Ishikawa (cell line): ENCODE measurements at regions not wholly inside any gene's neighbourhood (a gene's known extent, or its start where the extent isn't known, plus 50 kb on each side); places are given as distances from the start of the nearest gene placed in this dataset.

Experiments used
- EGR1 ChIP-seq: IDR thresholded peaks from 2 replicates; pipeline ENCODE4 v1.6.1; 2012
- FOXM1 ChIP-seq: IDR thresholded peaks from 2 replicates; pipeline ENCODE4 v1.6.1; 2012; ENCODE audit warnings: low read depth, borderline replicate concordance
- TAF1 ChIP-seq: IDR thresholded peaks from 2 replicates; pipeline ENCODE4 v1.6.1; 2012; ENCODE audit warnings: low read depth, mild to moderate bottlenecking
- TCF12 ChIP-seq: IDR thresholded peaks from 2 replicates; pipeline ENCODE4 v1.6.1; 2012; ENCODE audit warnings: low read depth
- YY1 ChIP-seq: IDR thresholded peaks from 2 replicates; pipeline ENCODE4 v1.6.1; 2012; ENCODE audit warnings: low read depth
- ZBTB7A ChIP-seq: IDR thresholded peaks from 2 replicates; pipeline ENCODE4 v1.6.1; 2012; ENCODE audit warnings: low read depth

DNA sequence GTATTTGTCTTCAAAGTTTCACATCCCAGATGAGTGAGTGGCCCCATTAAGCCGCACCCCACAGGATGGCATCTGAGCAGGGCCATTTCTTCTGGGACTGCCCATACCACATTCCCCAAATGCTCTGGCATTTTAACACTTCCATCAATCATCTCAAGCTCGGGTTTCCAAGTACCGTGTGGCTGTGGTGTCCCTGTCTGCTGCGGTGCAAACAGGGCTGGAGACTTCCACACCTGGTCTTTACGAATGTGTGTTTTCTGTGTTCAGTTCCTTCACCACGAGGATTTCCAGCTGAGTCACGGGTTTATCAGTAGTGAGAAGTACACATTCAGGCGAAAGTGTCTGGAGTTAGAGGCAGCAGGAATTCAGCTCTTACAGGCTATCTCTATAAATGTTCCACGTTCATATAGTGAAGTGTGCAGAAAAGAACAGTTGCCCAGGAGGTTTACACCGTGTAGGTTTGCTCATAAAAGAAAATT lies 195.2 kb downstream of the RHOU start:
- TF ChIP-seq ZBTB7A (no peak), TAF1 (no peak), EGR1 (no peak), TCF12 (peak; percentile 54), YY1 (no peak), FOXM1 (no peak)
